ENCODE measurements at regions not wholly inside any gene's neighbourhood (a gene's known extent, or its start where the extent isn't known, plus 50 kb on each side); places are given as distances from the start of the nearest gene placed in this dataset.

GRCh38 chr4:158025131-158025530 lies 147.7 kb downstream of the GASK1B start:
- DNase-seq (no peak), ATAC-seq (no peak)
- intact Hi-C loops (cut with DNase I, micrococcal nuclease), result no loop called here
- no peak for TF ChIP-seq CTCF (IDR thresholded peaks at IDR 0.05)
- no peaks in the 10 kb centered on the region for H3K4me1 ChIP-seq (ENCODE audit: low read depth)
- H3K9me3 ChIP-seq, result peaks cover 13% of the 10 kb centered on the region
- H3K36me3 ChIP-seq (ENCODE audit: low read depth), result no peaks in the 10 kb centered on the region
- H3K4me3 ChIP-seq, result no peak overlapping the region

- DNase-seq (no peak), ATAC-seq (no peak)
- H3K4me3 ChIP-seq, result no peak overlapping the region
Observed at GRCh38 chr4:158020734-158021346, 152.0 kb downstream of the GASK1B start.

GRCh38 chr4:158020176-158020575 lies 152.6 kb downstream of the GASK1B start:
- peak in 1 of 3 donors; percentile 51 for DNase-seq
- intact Hi-C loops (cut with DNase I, micrococcal nuclease), result no loop called here
- Histone ChIP-seq H3K9me3 (no peaks in the 10 kb centered on the region), H3K36me3 (ENCODE audit: low read depth) (no peaks in the 10 kb centered on the region), H3K4me1 (ENCODE audit: low read depth) (peaks cover 3% of the 10 kb centered on the region), H3K4me3 (no peak overlapping the region)
- ATAC-seq, result peak; percentile 84
- no peak for TF ChIP-seq CTCF (IDR thresholded peaks at IDR 0.05)

More at GRCh38 chr4:158020734-158021346, 152.0 kb downstream of the GASK1B start:
- H3K4me1 ChIP-seq (ENCODE audit: low read depth), result peaks cover 3% of the 10 kb centered on the region
- intact Hi-C loops (cut with DNase I, micrococcal nuclease), result no loop called here
- H3K36me3 ChIP-seq (ENCODE audit: low read depth), result no peaks in the 10 kb centered on the region
- no peaks in the 10 kb centered on the region for H3K9me3 ChIP-seq
- no peak for TF ChIP-seq CTCF (IDR thresholded peaks at IDR 0.05)

GRCh38 chr4:158018831-158019230 lies 154.0 kb downstream of the GASK1B start:
- Histone ChIP-seq H3K4me3 (no peak overlapping the region), H3K9me3 (no peaks in the 10 kb centered on the region), H3K36me3 (ENCODE audit: low read depth) (no peaks in the 10 kb centered on the region), H3K4me1 (ENCODE audit: low read depth) (peaks cover 3% of the 10 kb centered on the region)
- no peak for TF ChIP-seq CTCF (IDR thresholded peaks at IDR 0.05)
- intact Hi-C loops (cut with DNase I, micrococcal nuclease), result no loop called here
- DNase-seq, result no peak
- ATAC-seq, result no peak

- intact Hi-C loops (cut with DNase I, micrococcal nuclease), result no loop called here
- Histone ChIP-seq H3K9me3 (no peaks in the 10 kb centered on the region), H3K4me3 (no peak overlapping the region), H3K36me3 (ENCODE audit: low read depth) (no peaks in the 10 kb centered on the region), H3K4me1 (ENCODE audit: low read depth) (peaks cover 3% of the 10 kb centered on the region)
- no peak for TF ChIP-seq CTCF (IDR thresholded peaks at IDR 0.05)
- no peak for DNase-seq
- ATAC-seq, result no peak
Observed at GRCh38 chr4:158018221-158018830, 154.5 kb downstream of the GASK1B start.

All from mucosa of descending colon (tissue), 3 donors.